ENCODE measurements at regions not wholly inside any gene's neighbourhood (a gene's known extent, or its start where the extent isn't known, plus 50 kb on each side); places are given as distances from the start of the nearest gene placed in this dataset.

DNA sequence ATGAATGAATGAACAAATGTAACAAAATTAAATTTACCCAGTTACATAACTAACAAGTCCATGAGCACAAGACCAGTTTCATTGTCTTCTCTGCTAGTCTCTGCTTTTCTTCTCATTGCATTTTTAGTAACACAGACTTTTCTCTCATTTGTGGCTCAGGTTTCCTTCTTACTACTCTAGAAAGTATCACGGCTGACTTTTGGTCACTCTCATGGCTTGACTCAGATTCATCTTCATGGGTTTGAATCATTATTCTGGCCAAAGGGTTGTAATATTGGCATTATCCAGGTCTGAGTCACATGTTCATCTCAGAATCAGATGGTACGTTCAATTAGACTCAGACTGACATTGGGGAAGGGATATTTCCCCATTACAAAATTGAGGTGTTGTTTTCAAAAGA, 121.5 kb upstream of the SATB1 start:
- Histone ChIP-seq H3K4me3 (no peak overlapping the region), H3K27ac (no peak overlapping the region), H3K4me1 (no peaks in the 10 kb centered on the region), H3K36me3 (no peaks in the 10 kb centered on the region), H3K9me3 (no peaks in the 10 kb centered on the region), H3K27me3 (no peaks in the 10 kb centered on the region)
- TF ChIP-seq POLR2A (IDR thresholded peaks at IDR 0.05) = no peak
- TF ChIP-seq, protein P1, sequence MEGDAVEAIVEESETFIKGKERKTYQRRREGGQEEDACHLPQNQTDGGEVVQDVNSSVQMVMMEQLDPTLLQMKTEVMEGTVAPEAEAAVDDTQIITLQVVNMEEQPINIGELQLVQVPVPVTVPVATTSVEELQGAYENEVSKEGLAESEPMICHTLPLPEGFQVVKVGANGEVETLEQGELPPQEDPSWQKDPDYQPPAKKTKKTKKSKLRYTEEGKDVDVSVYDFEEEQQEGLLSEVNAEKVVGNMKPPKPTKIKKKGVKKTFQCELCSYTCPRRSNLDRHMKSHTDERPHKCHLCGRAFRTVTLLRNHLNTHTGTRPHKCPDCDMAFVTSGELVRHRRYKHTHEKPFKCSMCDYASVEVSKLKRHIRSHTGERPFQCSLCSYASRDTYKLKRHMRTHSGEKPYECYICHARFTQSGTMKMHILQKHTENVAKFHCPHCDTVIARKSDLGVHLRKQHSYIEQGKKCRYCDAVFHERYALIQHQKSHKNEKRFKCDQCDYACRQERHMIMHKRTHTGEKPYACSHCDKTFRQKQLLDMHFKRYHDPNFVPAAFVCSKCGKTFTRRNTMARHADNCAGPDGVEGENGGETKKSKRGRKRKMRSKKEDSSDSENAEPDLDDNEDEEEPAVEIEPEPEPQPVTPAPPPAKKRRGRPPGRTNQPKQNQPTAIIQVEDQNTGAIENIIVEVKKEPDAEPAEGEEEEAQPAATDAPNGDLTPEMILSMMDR (IDR thresholded peaks at IDR 0.05) = no peak
- intact Hi-C loops (cut with DNase I) = no loop called here
- ATAC-seq (no peak), DNase-seq (no peak)
- 67% methylated on average over 2 of the region's 2 CpGs for WGBS (ENCODE audit: insufficient coverage, low coverage, low lambda C conversion rate, missing lambda C conversion rate)

GRCh38 chr3:18544146-18544545, 119.0 kb upstream of the SATB1 start:
- H3K4me3 ChIP-seq = no peak overlapping the region
- H3K27me3 ChIP-seq = no peaks in the 10 kb centered on the region
- H3K9me3 ChIP-seq = no peaks in the 10 kb centered on the region
- no peak overlapping the region for H3K27ac ChIP-seq
- ATAC-seq (no peak), DNase-seq (no peak)
- intact Hi-C loops (cut with DNase I) = no loop called here
- WGBS (ENCODE audit: insufficient coverage, low coverage, low lambda C conversion rate, missing lambda C conversion rate) = 56% methylated on average over 4 of the region's 4 CpGs
- no peaks in the 10 kb centered on the region for H3K36me3 ChIP-seq
- TF ChIP-seq, protein P1 (IDR thresholded peaks at IDR 0.05) = no peak
- TF ChIP-seq POLR2A (IDR thresholded peaks at IDR 0.05) = no peak
- no peaks in the 10 kb centered on the region for H3K4me1 ChIP-seq

GRCh38 chr3:18538463-18539230, 113.5 kb upstream of the SATB1 start:
- no peaks in the 10 kb centered on the region for H3K36me3 ChIP-seq
- no peaks in the 10 kb centered on the region for H3K9me3 ChIP-seq
- no peaks in the 10 kb centered on the region for H3K4me1 ChIP-seq
- ATAC-seq (no peak), DNase-seq (no peak)
- no peak overlapping the region for H3K4me3 ChIP-seq
- intact Hi-C loops (cut with DNase I) = no loop called here
- H3K27me3 ChIP-seq = no peaks in the 10 kb centered on the region
- H3K27ac ChIP-seq = no peak overlapping the region
- 63% methylated on average over 7 of the region's 7 CpGs for WGBS (ENCODE audit: insufficient coverage, low coverage, low lambda C conversion rate, missing lambda C conversion rate)
- TF ChIP-seq, protein P1 (IDR thresholded peaks at IDR 0.05) = no peak
- no peak for TF ChIP-seq POLR2A (IDR thresholded peaks at IDR 0.05)

GRCh38 chr3:18533039-18533438, 107.9 kb upstream of the SATB1 start:
- TF ChIP-seq, protein P1 (IDR thresholded peaks at IDR 0.05) = no peak
- no peak for TF ChIP-seq POLR2A (IDR thresholded peaks at IDR 0.05)
- H3K36me3 ChIP-seq = no peaks in the 10 kb centered on the region
- H3K27ac ChIP-seq = no peak overlapping the region
- ATAC-seq (no peak), DNase-seq (no peak)
- 39% methylated on average over 2 of the region's 2 CpGs for WGBS (ENCODE audit: insufficient coverage, low coverage, low lambda C conversion rate, missing lambda C conversion rate)
- H3K4me3 ChIP-seq = no peak overlapping the region
- intact Hi-C loops (cut with DNase I) = no loop called here
- H3K4me1 ChIP-seq = no peaks in the 10 kb centered on the region
- no peaks in the 10 kb centered on the region for H3K9me3 ChIP-seq
- H3K27me3 ChIP-seq = no peaks in the 10 kb centered on the region

All from right lobe of liver (tissue), 6 donors.